Mesenchymal stem cell (in vitro differentiated cells and primary cell): ENCODE measurements at regions not wholly inside any gene's neighbourhood (a gene's known extent, or its start where the extent isn't known, plus 50 kb on each side); places are given as distances from the start of the nearest gene placed in this dataset.

Experiments used
- DNase-seq: peaks from one replicate; pipeline ENCODE4 v3.0.0-alpha.2; 2013
- H2AFZ ChIP-seq: one replicate; pipeline ENCODE4 v1.6.1; 2013; ENCODE audit warnings: low read depth, mild to moderate bottlenecking, control low read depth, inconsistent platforms, low read length, moderate library complexity
- H2AK5ac ChIP-seq: 2 replicates; pipeline ENCODE4 v1.6.1; 2013; ENCODE audit warnings: low read length, moderate library complexity, mild to moderate bottlenecking, inconsistent platforms; ENCODE audit not compliant: severe bottlenecking
- H2BK120ac ChIP-seq: one replicate; pipeline ENCODE4 v1.6.1; 2013; ENCODE audit warnings: low read depth, mild to moderate bottlenecking, inconsistent platforms, low read length, moderate library complexity
- H2BK12ac ChIP-seq, 2 experiments: one replicate each; pipeline ENCODE4 v1.6.1; 2013; ENCODE audit warnings: inconsistent platforms in 2 of 2, low read length in 2 of 2, mild to moderate bottlenecking in 2 of 2, moderate library complexity in 2 of 2, control low read depth in 1 of 2
- H2BK15ac ChIP-seq: one replicate; pipeline ENCODE4 v1.6.1; 2013; ENCODE audit warnings: mild to moderate bottlenecking, low read depth, inconsistent platforms; ENCODE audit not compliant: poor library complexity, severe bottlenecking
- H2BK5ac ChIP-seq: 2 replicates; pipeline ENCODE4 v1.6.1; 2013; ENCODE audit warnings: low read depth, mild to moderate bottlenecking, low read length, control low read depth, inconsistent platforms; ENCODE audit not compliant: poor library complexity, severe bottlenecking
- H3K14ac ChIP-seq, 2 experiments: one replicate each; pipeline ENCODE4 v1.6.1; 2013; ENCODE audit warnings: inconsistent platforms in 2 of 2, low read length in 2 of 2, control low read depth in 1 of 2, mild to moderate bottlenecking in 1 of 2, moderate library complexity in 1 of 2
- H3K18ac ChIP-seq, 2 experiments: one replicate each; pipeline ENCODE4 v1.6.1; 2013; ENCODE audit warnings: inconsistent platforms in 2 of 2, low read length in 2 of 2, control low read depth in 1 of 2, low read depth in 1 of 2, mild to moderate bottlenecking in 1 of 2
- H3K23ac ChIP-seq, 2 experiments: one replicate each; pipeline ENCODE4 v1.6.1; 2013; ENCODE audit warnings: inconsistent platforms in 2 of 2, low read length in 2 of 2, mild to moderate bottlenecking in 2 of 2, moderate library complexity in 2 of 2, control low read depth in 1 of 2
- H3K27ac ChIP-seq: 2 replicates; pipeline ENCODE4 v1.5.1; 2013; ENCODE audit warnings: mild to moderate bottlenecking, moderate library complexity, low read length, control low read depth, inconsistent platforms; ENCODE audit not compliant: poor library complexity, severe bottlenecking
- H3K27me3 ChIP-seq, 2 experiments: 2 replicates each; pipeline versions ENCODE4 v1.6.1 to v1.7.0; 2013; ENCODE audit warnings: low read length in 2 of 2, mild to moderate bottlenecking in 2 of 2, moderate library complexity in 2 of 2, control low read depth in 1 of 2, inconsistent platforms in 1 of 2; ENCODE audit not compliant: control insufficient read depth in 1 of 2, insufficient read depth in 1 of 2
- H3K36me3 ChIP-seq, 2 experiments: 2 replicates each; pipeline versions ENCODE4 v1.6.1 to v1.7.0; 2013; ENCODE audit warnings: low read length in 2 of 2, control low read depth in 1 of 2, inconsistent platforms in 1 of 2, low read depth in 1 of 2, mild to moderate bottlenecking in 1 of 2; ENCODE audit not compliant: insufficient read depth in 2 of 2, control insufficient read depth in 1 of 2
- H3K4ac ChIP-seq, 2 experiments: one replicate each; pipeline ENCODE4 v1.6.1; 2013; ENCODE audit warnings: inconsistent platforms in 2 of 2, low read length in 2 of 2, mild to moderate bottlenecking in 2 of 2, moderate library complexity in 2 of 2, control low read depth in 1 of 2, low read depth in 1 of 2
- H3K4me1 ChIP-seq: 2 replicates; pipeline ENCODE4 v1.6.1; 2013; ENCODE audit warnings: low read depth, low read length, control low read depth; ENCODE audit not compliant: control insufficient read depth, insufficient read depth
- H3K4me2 ChIP-seq: 2 replicates; pipeline ENCODE4 v1.6.1; 2013; ENCODE audit warnings: low read length, mild to moderate bottlenecking, inconsistent platforms; ENCODE audit not compliant: poor library complexity, severe bottlenecking
- H3K4me3 ChIP-seq, 2 experiments: 2 replicates each; pipeline versions ENCODE4 v1.5.1 to v1.7.0; 2013; ENCODE audit warnings: low read length in 2 of 2, mild to moderate bottlenecking in 2 of 2, control low read depth in 1 of 2, low read depth in 1 of 2; ENCODE audit not compliant: insufficient read depth in 1 of 2
- H3K79me1 ChIP-seq: replicated peaks from 2 replicates; pipeline ENCODE4 v1.6.1; 2013; ENCODE audit warnings: mild to moderate bottlenecking, control low read depth, low read length, inconsistent platforms; ENCODE audit not compliant: poor library complexity, severe bottlenecking
- H3K9ac ChIP-seq: 2 replicates; pipeline ENCODE4 v1.7.0; 2013; ENCODE audit warnings: mild to moderate bottlenecking, low read length, moderate library complexity
- H3K9me3 ChIP-seq: 2 replicates; pipeline ENCODE4 v1.7.0; 2013; ENCODE audit warnings: mild to moderate bottlenecking, low read length; ENCODE audit not compliant: control insufficient read depth
- H4K8ac ChIP-seq: one replicate; pipeline ENCODE4 v1.6.1; 2013; ENCODE audit warnings: inconsistent platforms, mild to moderate bottlenecking, low read length, moderate library complexity
- H4K91ac ChIP-seq: one replicate; pipeline ENCODE4 v1.6.1; 2013; ENCODE audit warnings: mild to moderate bottlenecking, low read length, inconsistent platforms
- whole genome bisulfite sequencing: methylation state at CpG from one replicate; pipeline ENCODE4 v1.1.7; 2013; ENCODE audit warnings: mixed read lengths; 5-methylcytosine and 5-hydroxymethylcytosine counted together

GRCh38 chr15:62352817-62353216, 187.7 kb upstream of the C2CD4B start:
- H2BK120ac ChIP-seq = no peak overlapping the region
- WGBS = 89% methylated on average over 3 of the region's 3 CpGs
- no peak overlapping the region for H3K27ac ChIP-seq
- H3K14ac ChIP-seq = no peak overlapping the region
- no peak for DNase-seq
- no peaks in the 10 kb centered on the region for H3K4me1 ChIP-seq
- H3K27me3 ChIP-seq = peaks cover 9 to 20% of the 10 kb centered on the region in 2 experiments
- no peak overlapping the region for H4K8ac ChIP-seq
- no peak overlapping the region for H3K23ac ChIP-seq
- H4K91ac ChIP-seq = no peak overlapping the region
- no peak overlapping the region for H3K4me3 ChIP-seq
- H3K18ac ChIP-seq = no peak overlapping the region
- H2BK12ac ChIP-seq = no peak overlapping the region
- no peak overlapping the region for H2BK15ac ChIP-seq
- no peak overlapping the region for H2AK5ac ChIP-seq
- no peaks in the 10 kb centered on the region for H3K36me3 ChIP-seq
- no peaks in the 10 kb centered on the region for H3K79me1 ChIP-seq
- no peak overlapping the region for H3K4me2 ChIP-seq
- no peak overlapping the region for H2AFZ ChIP-seq
- no peak overlapping the region for H2BK5ac ChIP-seq
- no peaks in the 10 kb centered on the region for H3K9me3 ChIP-seq
- no peak overlapping the region for H3K4ac ChIP-seq
- H3K9ac ChIP-seq = no peak overlapping the region

- Histone ChIP-seq H3K14ac (no peak overlapping the region), H2AFZ (no peak overlapping the region), H3K79me1 (no peaks in the 10 kb centered on the region), H3K4ac (no peak overlapping the region), H3K27me3 (peaks cover 9 to 29% of the 10 kb centered on the region in 2 experiments), H2BK15ac (no peak overlapping the region), H3K18ac (no peak overlapping the region), H2AK5ac (no peak overlapping the region), H3K4me2 (no peak overlapping the region), H2BK120ac (no peak overlapping the region), H3K9ac (no peak overlapping the region), H3K36me3 (no peaks in the 10 kb centered on the region), H3K9me3 (no peaks in the 10 kb centered on the region), H3K4me3 (no peak overlapping the region), H4K91ac (no peak overlapping the region), H2BK5ac (no peak overlapping the region), H4K8ac (no peak overlapping the region), H3K23ac (no peak overlapping the region), H2BK12ac (no peak overlapping the region), H3K4me1 (peaks cover 2% of the 10 kb centered on the region), H3K27ac (no peak overlapping the region)
- 84% methylated on average over 5 of the region's 5 CpGs for WGBS
- DNase-seq = no peak
These were observed 192.3 kb upstream of the C2CD4B start for GRCh38 chr15:62357431-62357830.

GRCh38 chr15:62359416-62359815, 194.3 kb upstream of the C2CD4B start:
- Histone ChIP-seq H3K9me3 (no peaks in the 10 kb centered on the region), H3K4me1 (peaks cover 2% of the 10 kb centered on the region), H3K18ac (no peak overlapping the region), H3K4me3 (no peak overlapping the region), H3K9ac (no peak overlapping the region), H3K14ac (no peak overlapping the region), H2BK12ac (no peak overlapping the region), H3K27me3 (peaks cover 3 to 21% of the 10 kb centered on the region in 2 experiments), H4K8ac (no peak overlapping the region), H2AFZ (no peak overlapping the region), H2AK5ac (no peak overlapping the region), H4K91ac (no peak overlapping the region), H2BK5ac (no peak overlapping the region), H3K4me2 (no peak overlapping the region), H3K23ac (no peak overlapping the region), H3K4ac (no peak overlapping the region), H2BK15ac (no peak overlapping the region), H2BK120ac (no peak overlapping the region), H3K36me3 (no peaks in the 10 kb centered on the region), H3K27ac (no peak overlapping the region), H3K79me1 (no peaks in the 10 kb centered on the region)
- DNase-seq = no peak
- 50% methylated on average over 1 of the region's 3 CpGs for WGBS

GRCh38 chr15:62360332-62361097, 195.4 kb upstream of the C2CD4B start:
- DNase-seq = no peak
- WGBS = 90% methylated on average over 10 of the region's 11 CpGs

More at GRCh38 chr15:62360332-62361097, 195.4 kb upstream of the C2CD4B start:
- Histone ChIP-seq H2BK120ac (no peak overlapping the region), H2BK5ac (no peak overlapping the region), H3K4me1 (peaks cover 2% of the 10 kb centered on the region), H4K91ac (no peak overlapping the region), H3K4me3 (no peak overlapping the region), H3K18ac (no peak overlapping the region), H2AK5ac (no peak overlapping the region), H2AFZ (no peak overlapping the region), H2BK15ac (no peak overlapping the region), H3K9ac (no peak overlapping the region), H4K8ac (no peak overlapping the region), H3K79me1 (no peaks in the 10 kb centered on the region), H3K27ac (no peak overlapping the region), H3K27me3 (peaks cover 0 to 23% of the 10 kb centered on the region in 2 experiments), H2BK12ac (no peak overlapping the region), H3K4me2 (no peak overlapping the region), H3K36me3 (no peaks in the 10 kb centered on the region), H3K9me3 (no peaks in the 10 kb centered on the region), H3K4ac (no peak overlapping the region), H3K14ac (no peak overlapping the region), H3K23ac (no peak overlapping the region)
